IMR-90 (cell line): ENCODE measurements at regions not wholly inside any gene's neighbourhood (a gene's known extent, or its start where the extent isn't known, plus 50 kb on each side); places are given as distances from the start of the nearest gene placed in this dataset.

Experiments
- BHLHE40 ChIP-seq: fragments of 150-350 bp; IDR thresholded peaks from 2 replicates; pipeline ENCODE4 v1.6.1; 2016; ENCODE audit warnings: mild to moderate bottlenecking, low read depth, low read length
- CEBPB ChIP-seq: IDR thresholded peaks from 2 replicates; pipeline ENCODE4 v1.6.1; 2012; ENCODE audit warnings: low read depth, low read length, improper control_type of control experiment
- CTCF ChIP-seq: conservative IDR thresholded peaks from 2 replicates; pipeline ENCODE4 v1.5.1; 2012; ENCODE audit warnings: mild to moderate bottlenecking, low read depth, low read length, improper control_type of control experiment
- ELK1 ChIP-seq: fragments of 150-350 bp; IDR thresholded peaks from 2 replicates; pipeline ENCODE4 v1.6.1; 2016; ENCODE audit warnings: low read depth, mild to moderate bottlenecking, low read length, moderate library complexity, borderline replicate concordance
- MAZ ChIP-seq: IDR thresholded peaks from 2 replicates; pipeline ENCODE4 v1.6.1; 2012; ENCODE audit warnings: low read depth, mild to moderate bottlenecking, low read length, improper control_type of control experiment, moderate library complexity, borderline replicate concordance
- MXI1 ChIP-seq: IDR thresholded peaks from 2 replicates; pipeline ENCODE4 v1.6.1; 2012; ENCODE audit warnings: low read depth, mild to moderate bottlenecking, low read length, moderate library complexity, borderline replicate concordance
- POLR2A ChIP-seq: IDR thresholded peaks from 2 replicates; pipeline ENCODE4 v1.6.1; 2012; ENCODE audit warnings: mild to moderate bottlenecking, low read depth, low read length
- RAD21 ChIP-seq: IDR thresholded peaks from 2 replicates; pipeline ENCODE4 v1.6.1; 2012; ENCODE audit warnings: low read length, improper control_type of control experiment
- RCOR1 ChIP-seq: IDR thresholded peaks from 2 replicates; pipeline ENCODE4 v1.6.1; 2012; ENCODE audit warnings: mild to moderate bottlenecking, low read length, improper control_type of control experiment; ENCODE audit not compliant: insufficient replicate concordance
- RFX5 ChIP-seq: IDR thresholded peaks from 2 replicates; pipeline ENCODE4 v1.8.0; 2012; ENCODE audit warnings: low read depth, mild to moderate bottlenecking, low read length, moderate library complexity
- SMC3 ChIP-seq: fragments of 150-350 bp; IDR thresholded peaks from 2 replicates; pipeline ENCODE4 v1.6.1; 2016; ENCODE audit warnings: low read depth, mild to moderate bottlenecking, antibody characterized with exemption, low read length, moderate library complexity

- no peak for TF ChIP-seq CTCF
- no peak for TF ChIP-seq RFX5
- no peak for TF ChIP-seq RAD21
- no peak for TF ChIP-seq POLR2A
- no peak for TF ChIP-seq RCOR1
- no peak for TF ChIP-seq MXI1
- no peak for TF ChIP-seq BHLHE40
- TF ChIP-seq CEBPB, result 0 out of 2 replicates have a peak, but pooled peaks have one; percentile 7
- no peak for TF ChIP-seq MAZ
- no peak for TF ChIP-seq SMC3
- TF ChIP-seq ELK1, result no peak
These were observed 117.3 kb downstream of the RPL22L1 start for GRCh38 chr3:170752571-170753155.
